ENCODE measurements at regions not wholly inside any gene's neighbourhood (a gene's known extent, or its start where the extent isn't known, plus 50 kb on each side); places are given as distances from the start of the nearest gene placed in this dataset.

DNA sequence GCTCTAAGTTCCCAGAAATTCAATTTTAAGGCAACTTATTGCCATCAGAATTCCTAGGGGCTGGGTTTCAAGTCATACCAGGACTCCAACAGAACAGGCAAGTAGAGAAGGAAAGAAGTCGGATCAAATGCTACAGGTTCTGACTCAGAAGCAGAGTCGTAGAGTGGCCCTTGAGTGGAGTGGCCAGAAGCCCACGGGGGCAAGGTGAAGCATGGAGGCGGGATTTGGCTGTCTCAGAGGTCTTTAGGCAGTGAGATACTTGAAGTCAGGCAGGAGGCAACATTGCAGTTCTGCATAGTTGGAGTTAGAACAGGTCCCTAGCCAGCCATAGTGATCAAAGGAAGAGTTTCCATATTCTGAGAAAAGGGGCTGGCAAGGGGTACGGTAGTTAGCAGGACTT is 111.6 kb downstream of the NHLRC3 start:
- TF ChIP-seq, protein P1, sequence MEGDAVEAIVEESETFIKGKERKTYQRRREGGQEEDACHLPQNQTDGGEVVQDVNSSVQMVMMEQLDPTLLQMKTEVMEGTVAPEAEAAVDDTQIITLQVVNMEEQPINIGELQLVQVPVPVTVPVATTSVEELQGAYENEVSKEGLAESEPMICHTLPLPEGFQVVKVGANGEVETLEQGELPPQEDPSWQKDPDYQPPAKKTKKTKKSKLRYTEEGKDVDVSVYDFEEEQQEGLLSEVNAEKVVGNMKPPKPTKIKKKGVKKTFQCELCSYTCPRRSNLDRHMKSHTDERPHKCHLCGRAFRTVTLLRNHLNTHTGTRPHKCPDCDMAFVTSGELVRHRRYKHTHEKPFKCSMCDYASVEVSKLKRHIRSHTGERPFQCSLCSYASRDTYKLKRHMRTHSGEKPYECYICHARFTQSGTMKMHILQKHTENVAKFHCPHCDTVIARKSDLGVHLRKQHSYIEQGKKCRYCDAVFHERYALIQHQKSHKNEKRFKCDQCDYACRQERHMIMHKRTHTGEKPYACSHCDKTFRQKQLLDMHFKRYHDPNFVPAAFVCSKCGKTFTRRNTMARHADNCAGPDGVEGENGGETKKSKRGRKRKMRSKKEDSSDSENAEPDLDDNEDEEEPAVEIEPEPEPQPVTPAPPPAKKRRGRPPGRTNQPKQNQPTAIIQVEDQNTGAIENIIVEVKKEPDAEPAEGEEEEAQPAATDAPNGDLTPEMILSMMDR (IDR thresholded peaks at IDR 0.05; ENCODE audit: insufficient read depth, low read depth, low read length, missing control alignments), result no peak
- DNase-seq (ENCODE audit: low read depth), result no peak
- no peak overlapping the region for H3K4me3 ChIP-seq (ENCODE audit: low read length)

DNA sequence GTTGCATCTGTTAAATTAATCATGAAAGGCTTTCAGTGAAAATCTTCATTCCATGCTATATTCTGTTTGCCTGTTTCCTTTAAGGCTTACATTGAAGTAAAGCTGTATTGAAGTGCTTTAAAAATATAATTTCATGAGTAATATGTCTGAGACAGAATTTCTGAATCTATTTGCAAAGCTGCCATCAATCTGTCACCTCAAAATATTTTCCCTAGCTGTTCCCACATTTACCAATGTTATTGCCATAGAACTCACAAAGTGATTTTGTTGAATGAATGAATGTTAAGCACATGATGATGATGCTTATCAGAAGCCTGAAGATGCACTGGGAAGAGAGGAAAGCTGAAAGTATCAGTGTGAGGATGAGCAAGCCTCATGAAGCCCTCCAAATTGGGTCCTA is 115.8 kb downstream of the NHLRC3 start:
- TF ChIP-seq, protein P1 (IDR thresholded peaks at IDR 0.05; ENCODE audit: insufficient read depth, low read depth, low read length, missing control alignments), result no peak
- no peak overlapping the region for H3K4me3 ChIP-seq (ENCODE audit: low read length)
- DNase-seq (ENCODE audit: low read depth), result no peak

DNA sequence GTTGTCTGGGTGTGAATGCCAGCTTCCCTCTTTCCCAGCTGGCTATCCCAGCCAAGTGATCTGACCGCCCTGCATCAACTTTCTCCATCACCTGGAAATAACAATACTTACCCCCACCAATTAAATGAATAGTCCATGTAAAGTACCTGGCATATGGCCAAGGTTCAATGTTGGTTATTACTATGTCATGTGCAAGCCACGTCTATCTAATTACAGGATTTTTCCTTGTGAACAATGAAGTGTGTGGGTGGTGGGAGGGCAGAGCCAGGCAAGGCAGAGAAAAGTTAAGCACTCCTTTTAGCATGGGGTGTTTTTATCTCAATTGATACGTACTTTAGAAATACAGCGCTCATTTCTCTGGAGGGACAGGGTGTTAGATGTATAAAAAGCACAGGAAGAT is 121.1 kb downstream of the NHLRC3 start:
- no peak overlapping the region for H3K4me3 ChIP-seq (ENCODE audit: low read length)
- TF ChIP-seq, protein P1 (IDR thresholded peaks at IDR 0.05; ENCODE audit: insufficient read depth, low read depth, low read length, missing control alignments), result no peak
- DNase-seq (ENCODE audit: low read depth), result peak; percentile 20

DNA sequence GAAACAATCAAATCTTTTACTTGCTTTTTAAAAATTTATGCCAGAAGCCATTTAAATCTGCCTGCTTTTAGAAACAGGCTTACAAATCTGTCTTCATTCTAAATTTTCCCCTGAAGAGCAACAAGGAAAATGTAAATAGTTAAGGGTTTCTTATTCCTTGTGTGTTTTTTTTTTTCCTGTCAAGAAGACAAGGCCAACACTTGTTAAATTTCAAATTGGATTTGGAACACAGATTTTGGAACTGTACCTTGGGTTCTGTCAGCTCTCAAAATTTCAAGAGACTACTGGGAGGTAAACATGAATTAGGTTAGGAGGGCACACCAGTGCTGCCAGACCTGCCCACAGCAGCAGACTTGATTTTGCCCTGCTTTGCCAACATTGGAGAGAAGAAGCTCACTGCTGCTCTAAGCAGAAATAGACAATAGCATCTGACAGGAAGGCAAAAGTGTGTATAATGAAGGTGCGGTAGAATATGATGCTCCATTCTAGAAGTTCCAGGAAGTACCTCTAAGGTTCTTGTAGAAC is 121.7 kb downstream of the NHLRC3 start:
- no peak for DNase-seq (ENCODE audit: low read depth)
- H3K4me3 ChIP-seq (ENCODE audit: low read length), result no peak overlapping the region
- TF ChIP-seq, protein P1 (IDR thresholded peaks at IDR 0.05; ENCODE audit: insufficient read depth, low read depth, low read length, missing control alignments), result no peak

DNA sequence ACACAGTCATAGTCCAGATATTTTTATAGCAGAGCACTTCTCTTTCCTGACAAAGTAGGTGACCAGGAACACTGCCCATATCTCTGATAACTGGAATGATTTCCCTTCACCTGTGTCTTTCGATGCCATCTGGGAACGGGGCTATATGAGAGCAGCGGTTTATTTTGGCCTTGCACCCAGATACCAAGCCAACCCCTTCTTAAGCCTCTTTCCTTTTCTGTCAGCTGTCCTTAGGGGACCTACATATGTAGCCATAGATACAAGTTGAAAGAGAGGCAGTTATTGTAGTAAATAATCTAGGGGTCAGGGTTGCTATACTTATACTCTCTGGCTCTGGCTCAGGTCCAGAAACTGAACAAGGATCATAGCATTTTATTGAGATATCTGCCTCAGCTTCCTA is 128.8 kb downstream of the NHLRC3 start:
- H3K4me3 ChIP-seq (ENCODE audit: low read length), result no peak overlapping the region
- DNase-seq (ENCODE audit: low read depth), result no peak
- TF ChIP-seq, protein P1 (IDR thresholded peaks at IDR 0.05; ENCODE audit: insufficient read depth, low read depth, low read length, missing control alignments), result no peak

DNA sequence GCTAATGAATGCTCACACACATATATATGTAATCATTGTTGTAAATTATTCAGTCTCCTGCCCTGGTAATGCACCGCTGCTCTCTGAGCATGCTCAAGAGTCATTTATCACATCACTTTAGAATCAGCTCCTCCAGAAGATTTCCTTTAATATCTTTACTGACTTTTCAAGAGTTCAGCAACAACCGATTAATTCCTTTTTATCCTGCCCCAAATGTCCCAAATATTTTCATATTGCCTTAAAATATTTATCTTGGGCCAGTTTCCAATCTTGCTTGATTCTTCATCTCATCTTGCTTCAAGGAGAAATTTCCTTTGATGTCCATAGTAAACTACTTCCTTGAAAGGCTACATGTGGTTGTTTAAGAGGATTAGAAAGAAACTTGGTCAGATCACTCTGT is 132.5 kb downstream of the NHLRC3 start:
- no peak for DNase-seq (ENCODE audit: low read depth)
- TF ChIP-seq, protein P1 (IDR thresholded peaks at IDR 0.05; ENCODE audit: insufficient read depth, low read depth, low read length, missing control alignments), result no peak
- no peak overlapping the region for H3K4me3 ChIP-seq (ENCODE audit: low read length)

DNA sequence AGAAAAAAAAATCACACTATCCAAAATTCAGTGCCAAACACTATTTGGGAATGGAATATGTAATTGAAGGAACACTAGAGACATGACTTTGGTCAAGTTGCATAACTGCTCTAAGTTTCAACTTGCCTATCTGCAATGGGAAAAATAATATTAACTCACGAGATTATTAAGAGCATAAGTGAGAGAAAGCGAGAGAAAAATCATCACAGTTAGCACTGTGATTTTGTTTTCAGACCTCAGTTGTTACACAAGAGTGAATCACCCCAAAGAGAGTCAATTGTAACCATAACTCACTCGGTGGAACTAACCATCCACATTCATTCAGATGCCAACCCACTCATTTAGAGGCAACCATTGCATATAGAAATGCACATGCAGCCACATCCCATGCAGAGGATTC is 147.1 kb downstream of the NHLRC3 start:
- peak; percentile 51 for DNase-seq (ENCODE audit: low read depth)
- no peak overlapping the region for H3K4me3 ChIP-seq (ENCODE audit: low read length)
- TF ChIP-seq, protein P1 (IDR thresholded peaks at IDR 0.05; ENCODE audit: insufficient read depth, low read depth, low read length, missing control alignments), result no peak

Data from epithelial cell of esophagus (primary cell).